ENCODE measurements at regions not wholly inside any gene's neighbourhood (a gene's known extent, or its start where the extent isn't known, plus 50 kb on each side); places are given as distances from the start of the nearest gene placed in this dataset.

DNA sequence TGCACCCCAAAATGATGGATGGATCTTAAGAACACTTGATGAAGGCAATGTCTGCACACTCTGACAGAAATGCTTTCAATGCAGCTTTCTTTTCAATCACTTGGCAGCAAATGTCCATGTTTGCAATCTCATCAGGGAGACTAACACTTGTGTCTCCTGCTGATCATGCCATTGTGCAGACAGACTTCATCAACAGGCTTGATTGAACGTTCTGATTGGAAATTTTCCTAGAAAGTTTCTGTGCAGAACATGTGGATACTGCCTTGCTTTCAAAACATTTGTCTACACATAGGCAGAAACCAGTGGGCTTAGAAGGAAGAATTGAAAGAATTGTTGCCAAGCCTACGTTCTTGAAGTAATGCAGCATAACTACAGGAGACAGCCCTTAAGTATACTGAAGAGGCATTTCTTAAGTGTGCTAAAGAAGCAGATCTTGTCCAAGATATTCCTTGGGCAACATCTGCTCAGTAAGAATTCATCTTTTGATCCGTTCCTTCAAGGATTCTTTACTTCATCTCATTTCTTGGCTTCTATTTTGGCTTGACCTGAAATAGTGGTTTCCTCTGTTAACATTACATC, 120.4 kb upstream of the PLCB4 start:
- H3K4me3 ChIP-seq (ENCODE audit: low read depth, low read length) = no peak overlapping the region
- DNase-seq (ENCODE audit: low read depth) = no peak
- TF ChIP-seq POLR2A (IDR thresholded peaks at IDR 0.05; ENCODE audit: extremely low read depth, insufficient read length) = no peak
- no peak for TF ChIP-seq MAX (IDR thresholded peaks at IDR 0.05; ENCODE audit: low read depth, low read length)
- TF ChIP-seq MYC (IDR thresholded peaks at IDR 0.05; ENCODE audit: low read depth, low read length) = no peak
- no peak for TF ChIP-seq CTCF (IDR thresholded peaks at IDR 0.05; ENCODE audit: low read depth, low read length)

DNA sequence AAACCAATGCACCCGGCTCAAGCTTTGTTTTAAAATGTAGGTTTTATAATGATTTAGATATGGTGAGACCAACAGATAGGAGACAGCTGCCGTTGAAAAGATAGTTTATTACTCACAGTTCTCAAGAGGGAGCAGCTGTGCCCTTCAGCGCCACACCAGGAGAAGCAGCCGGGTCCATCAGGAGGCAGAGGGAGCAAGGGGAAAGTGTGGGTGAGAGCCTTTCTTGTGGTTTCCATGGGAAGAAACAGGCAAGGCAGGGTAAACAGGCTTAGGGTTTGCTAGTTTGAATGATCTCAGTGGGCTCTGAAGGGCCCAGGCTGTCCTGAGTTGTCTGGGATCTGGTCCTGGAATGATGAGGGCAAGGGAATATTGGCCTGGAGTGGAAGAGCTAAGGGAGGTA, 117.7 kb upstream of the PLCB4 start:
- DNase-seq (ENCODE audit: low read depth) = no peak
- TF ChIP-seq MYC (IDR thresholded peaks at IDR 0.05; ENCODE audit: low read depth, low read length) (no peak), MAX (IDR thresholded peaks at IDR 0.05; ENCODE audit: low read depth, low read length) (no peak), POLR2A (IDR thresholded peaks at IDR 0.05; ENCODE audit: extremely low read depth, insufficient read length) (no peak), CTCF (IDR thresholded peaks at IDR 0.05; ENCODE audit: low read depth, low read length) (no peak)
- no peak overlapping the region for H3K4me3 ChIP-seq (ENCODE audit: low read depth, low read length)

DNA sequence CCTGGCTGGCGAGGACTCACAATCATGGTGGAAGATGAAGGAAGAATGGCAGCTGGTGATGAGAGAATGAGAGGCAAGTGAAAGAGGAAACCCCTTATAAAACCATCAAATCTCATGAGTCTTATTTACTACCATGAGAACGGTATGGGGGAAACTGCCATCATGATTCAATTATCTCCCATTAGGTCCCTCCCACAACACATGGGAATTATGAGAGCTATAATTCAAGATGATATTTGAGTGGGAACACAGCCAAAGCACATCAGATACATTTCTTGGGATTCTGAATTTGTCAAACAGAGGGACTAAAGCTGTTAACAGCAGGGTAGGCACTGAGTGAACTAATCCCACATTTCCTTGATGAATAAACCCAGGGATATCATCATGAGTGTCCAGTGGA, 116.2 kb upstream of the PLCB4 start:
- DNase-seq (ENCODE audit: low read depth) = no peak
- TF ChIP-seq CTCF (IDR thresholded peaks at IDR 0.05; ENCODE audit: low read depth, low read length) (no peak), MYC (IDR thresholded peaks at IDR 0.05; ENCODE audit: low read depth, low read length) (no peak), MAX (IDR thresholded peaks at IDR 0.05; ENCODE audit: low read depth, low read length) (no peak), POLR2A (IDR thresholded peaks at IDR 0.05; ENCODE audit: extremely low read depth, insufficient read length) (no peak)
- no peak overlapping the region for H3K4me3 ChIP-seq (ENCODE audit: low read depth, low read length)

DNA sequence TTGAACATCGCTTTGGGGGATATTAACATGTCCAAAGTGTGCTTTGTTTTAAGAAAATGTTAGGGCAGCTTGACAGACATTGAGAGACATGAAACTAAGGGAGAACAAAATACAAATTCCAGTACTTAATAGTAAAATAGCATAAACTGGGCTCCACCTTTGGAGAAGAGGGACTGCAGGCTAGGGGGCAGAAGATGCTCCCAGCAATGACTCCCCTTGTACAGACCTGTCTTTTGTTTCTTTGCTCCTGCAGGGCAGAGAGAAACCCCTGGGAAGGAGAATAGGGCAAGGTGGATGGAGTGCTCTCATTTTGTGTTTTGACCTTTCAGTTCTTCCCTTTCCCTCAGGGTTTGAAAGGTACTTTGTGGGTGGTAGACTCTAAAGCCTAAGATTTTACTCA, 115.6 kb upstream of the PLCB4 start:
- TF ChIP-seq MAX (IDR thresholded peaks at IDR 0.05; ENCODE audit: low read depth, low read length) (no peak), POLR2A (IDR thresholded peaks at IDR 0.05; ENCODE audit: extremely low read depth, insufficient read length) (no peak), CTCF (IDR thresholded peaks at IDR 0.05; ENCODE audit: low read depth, low read length) (no peak), MYC (IDR thresholded peaks at IDR 0.05; ENCODE audit: low read depth, low read length) (no peak)
- H3K4me3 ChIP-seq (ENCODE audit: low read depth, low read length) = no peak overlapping the region
- DNase-seq (ENCODE audit: low read depth) = no peak

- no peak for TF ChIP-seq MAX (IDR thresholded peaks at IDR 0.05; ENCODE audit: low read depth, low read length)
- no peak for TF ChIP-seq POLR2A (IDR thresholded peaks at IDR 0.05; ENCODE audit: extremely low read depth, insufficient read length)
- no peak for TF ChIP-seq MYC (IDR thresholded peaks at IDR 0.05; ENCODE audit: low read depth, low read length)
- no peak for TF ChIP-seq CTCF (IDR thresholded peaks at IDR 0.05; ENCODE audit: low read depth, low read length)
- no peak overlapping the region for H3K4me3 ChIP-seq (ENCODE audit: low read depth, low read length)
- no peak for DNase-seq (ENCODE audit: low read depth)
Measured at GRCh38 chr20:8960241-8960640, 108.6 kb upstream of the PLCB4 start.
